Esophagus muscularis mucosa (tissue), 4 donors: ENCODE measurements at regions not wholly inside any gene's neighbourhood (a gene's known extent, or its start where the extent isn't known, plus 50 kb on each side); places are given as distances from the start of the nearest gene placed in this dataset.

Source experiments
- EP300 ChIP-seq: sonication (generic); formaldehyde crosslinking; IDR thresholded peaks from one replicate; pipeline ENCODE4 v1.6.1; 2017; ENCODE audit warnings: antibody characterized with exemption
- POLR2A ChIP-seq: fragments of 450-650 bp; IDR thresholded peaks from one replicate; pipeline ENCODE4 v1.6.1; 2017; ENCODE audit warnings: antibody characterized with exemption, moderate library complexity, mild to moderate bottlenecking, low read depth
- POLR2AphosphoS5 ChIP-seq, 2 donors: sonication (generic); formaldehyde crosslinking; IDR thresholded peaks; one replicate each; pipeline ENCODE4 v1.6.1; 2017; ENCODE audit warnings: antibody characterized with exemption in 2 of 2
- TF ChIP-seq, protein P1 (sequence below), 3 experiments: fragments of 200-600 bp in 2 of 3; fragments of 450-650 bp in 1 of 3; sonication (generic) in 2 of 3; IDR thresholded peaks; one replicate each; pipeline ENCODE4 v1.5.1; 2017 to 2019; ENCODE audit warnings: antibody characterized with exemption in 3 of 3, mild to moderate bottlenecking in 2 of 3, moderate library complexity in 1 of 3

DNA sequence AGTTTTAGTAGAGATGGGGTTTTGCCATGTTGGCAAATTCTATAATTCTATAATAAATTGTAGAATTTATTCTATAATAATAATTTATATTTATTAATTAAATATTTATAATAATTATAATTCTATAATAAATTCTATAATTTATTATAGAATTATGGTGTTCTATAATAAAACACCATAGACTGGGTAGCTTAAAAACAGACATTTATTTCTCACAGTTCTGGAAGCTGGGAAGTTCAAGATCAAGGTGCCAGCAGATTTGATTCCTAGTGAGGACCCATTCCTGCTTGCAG is 130.9 kb upstream of the PELI1 start:
- no peak for TF ChIP-seq POLR2AphosphoS5 (IDR thresholded peaks at IDR 0.05)
- TF ChIP-seq, protein P1, sequence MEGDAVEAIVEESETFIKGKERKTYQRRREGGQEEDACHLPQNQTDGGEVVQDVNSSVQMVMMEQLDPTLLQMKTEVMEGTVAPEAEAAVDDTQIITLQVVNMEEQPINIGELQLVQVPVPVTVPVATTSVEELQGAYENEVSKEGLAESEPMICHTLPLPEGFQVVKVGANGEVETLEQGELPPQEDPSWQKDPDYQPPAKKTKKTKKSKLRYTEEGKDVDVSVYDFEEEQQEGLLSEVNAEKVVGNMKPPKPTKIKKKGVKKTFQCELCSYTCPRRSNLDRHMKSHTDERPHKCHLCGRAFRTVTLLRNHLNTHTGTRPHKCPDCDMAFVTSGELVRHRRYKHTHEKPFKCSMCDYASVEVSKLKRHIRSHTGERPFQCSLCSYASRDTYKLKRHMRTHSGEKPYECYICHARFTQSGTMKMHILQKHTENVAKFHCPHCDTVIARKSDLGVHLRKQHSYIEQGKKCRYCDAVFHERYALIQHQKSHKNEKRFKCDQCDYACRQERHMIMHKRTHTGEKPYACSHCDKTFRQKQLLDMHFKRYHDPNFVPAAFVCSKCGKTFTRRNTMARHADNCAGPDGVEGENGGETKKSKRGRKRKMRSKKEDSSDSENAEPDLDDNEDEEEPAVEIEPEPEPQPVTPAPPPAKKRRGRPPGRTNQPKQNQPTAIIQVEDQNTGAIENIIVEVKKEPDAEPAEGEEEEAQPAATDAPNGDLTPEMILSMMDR (IDR thresholded peaks at IDR 0.05): no peak
- TF ChIP-seq POLR2A: no peak
- TF ChIP-seq EP300: no peak
